ENCODE measurements at regions not wholly inside any gene's neighbourhood (a gene's known extent, or its start where the extent isn't known, plus 50 kb on each side); places are given as distances from the start of the nearest gene placed in this dataset.
"Not testable (repeated sequence)": the region's sequence is repeated elsewhere in the genome, so short reads cannot be mapped to it uniquely, and the experiment has no call there.

- DNase-seq, result no peak
These were observed 348.9 kb downstream of the MATN1 start for GRCh38 chr1:30374400-30375070.

GRCh38 chr1:30373471-30374399 lies 349.6 kb downstream of the MATN1 start:
- no peak for DNase-seq

- DNase-seq, result no peak
These were observed 350.5 kb downstream of the MATN1 start for GRCh38 chr1:30372792-30373433.

GRCh38 chr1:30371888-30372791 lies 351.2 kb downstream of the MATN1 start:
- no peak for DNase-seq

GRCh38 chr1:30371179-30371788 lies 352.1 kb downstream of the MATN1 start:
- DNase-seq, result no peak

- DNase-seq, result no peak
These were observed 354.6 kb downstream of the MATN1 start for GRCh38 chr1:30368651-30369240.

- no peak for DNase-seq
These were observed 356.5 kb downstream of the MATN1 start for GRCh38 chr1:30366911-30367310.

GRCh38 chr1:30366199-30366598 lies 357.2 kb downstream of the MATN1 start:
- DNase-seq, result no peak

GRCh38 chr1:30365596-30365995 lies 357.8 kb downstream of the MATN1 start:
- DNase-seq, result no peak

GRCh38 chr1:30363031-30363430 lies 360.4 kb downstream of the MATN1 start:
- no peak for DNase-seq

GRCh38 chr1:30362603-30362990 lies 360.8 kb downstream of the MATN1 start:
- no peak for DNase-seq

GRCh38 chr1:30361890-30362602 lies 361.3 kb downstream of the MATN1 start:
- not testable (repeated sequence) for DNase-seq

- DNase-seq, result no peak
These were observed 362.6 kb downstream of the MATN1 start for GRCh38 chr1:30360753-30361152.

- no peak for DNase-seq
These were observed 363.1 kb downstream of the MATN1 start for GRCh38 chr1:30360281-30360680.

GRCh38 chr1:30359539-30360220 lies 363.7 kb downstream of the MATN1 start:
- DNase-seq, result no peak

- no peak for DNase-seq
These were observed 364.9 kb downstream of the MATN1 start for GRCh38 chr1:30358500-30358899.

- DNase-seq, result no peak
These were observed 366.5 kb downstream of the MATN1 start for GRCh38 chr1:30356839-30357238.

GRCh38 chr1:30354410-30354809 lies 369.0 kb downstream of the MATN1 start:
- no peak for DNase-seq

GRCh38 chr1:30353637-30354036 lies 369.7 kb downstream of the MATN1 start:
- DNase-seq, result no peak

GRCh38 chr1:30348147-30348546 lies 375.2 kb downstream of the MATN1 start:
- no peak for DNase-seq
